OCI-LY1 (cell line): ENCODE measurements at regions not wholly inside any gene's neighbourhood (a gene's known extent, or its start where the extent isn't known, plus 50 kb on each side); places are given as distances from the start of the nearest gene placed in this dataset.
"Not testable (repeated sequence)": the region's sequence is repeated elsewhere in the genome, so short reads cannot be mapped to it uniquely, and the experiment has no call there.

Source experiments
- H2AFZ ChIP-seq: fragments of 200-600 bp; sonication (generic), shearing (Covaris generic); 2 replicates; pipeline ENCODE4 v1.6.0; 2014; ENCODE audit warnings: antibody characterized with exemption, mild to moderate bottlenecking, low read length
- H3F3A ChIP-seq: fragments of 200-600 bp; sonication (generic), shearing (Covaris generic); 2 replicates; pipeline ENCODE4 v1.6.0; 2014; ENCODE audit warnings: mild to moderate bottlenecking, antibody characterized with exemption, low read length, moderate library complexity; ENCODE audit not compliant: insufficient read depth
- H3K27ac ChIP-seq: fragments of 200-600 bp; sonication (generic); 2 replicates; pipeline ENCODE4 v1.5.1; 2014; ENCODE audit warnings: low read length, mixed run types, mild to moderate bottlenecking, low read depth; ENCODE audit not compliant: poor library complexity, severe bottlenecking
- H3K27me3 ChIP-seq: fragments of 200-600 bp; sonication (generic); 2 replicates; pipeline ENCODE4 v1.6.0; 2014; ENCODE audit warnings: antibody characterized with exemption, mild to moderate bottlenecking, low read length, moderate library complexity; ENCODE audit not compliant: insufficient read depth
- H3K36me3 ChIP-seq: fragments of 200-600 bp; sonication (generic); 2 replicates; pipeline ENCODE4 v1.6.1; 2014; ENCODE audit warnings: mild to moderate bottlenecking, antibody characterized with exemption, low read length, moderate library complexity, mixed read lengths; ENCODE audit not compliant: insufficient read depth
- H3K4me1 ChIP-seq: fragments of 200-600 bp; sonication (generic); 2 replicates; pipeline ENCODE4 v1.5.1; 2014; ENCODE audit warnings: mild to moderate bottlenecking, low read length, moderate library complexity; ENCODE audit not compliant: insufficient read depth, severe bottlenecking
- H3K4me2 ChIP-seq: fragments of 200-600 bp; sonication (generic), shearing (Covaris generic); 2 replicates; pipeline ENCODE4 v1.6.1; 2014; ENCODE audit warnings: low read length
- H3K4me3 ChIP-seq: fragments of 200-600 bp; sonication (generic); 2 replicates; pipeline ENCODE4 v1.5.1; 2014; ENCODE audit warnings: low read length, low read depth, mild to moderate bottlenecking, mixed read lengths; ENCODE audit not compliant: poor library complexity, severe bottlenecking
- H3K79me2 ChIP-seq: fragments of 200-600 bp; shearing (Covaris generic); 2 replicates; pipeline ENCODE4 v1.6.1; 2016; ENCODE audit warnings: mixed run types, low read length, mixed read lengths; ENCODE audit not compliant: insufficient read depth
- H3K9ac ChIP-seq: fragments of 200-600 bp; sonication (generic), shearing (Covaris generic); 2 replicates; pipeline ENCODE4 v1.6.1; 2014; ENCODE audit warnings: mild to moderate bottlenecking, low read length, mixed read lengths
- H3K9me2 ChIP-seq: fragments of 200-600 bp; sonication (generic), shearing (Covaris generic); 2 replicates; pipeline ENCODE4 v1.6.1; 2014; ENCODE audit warnings: low read depth, mild to moderate bottlenecking, low read length, mixed read lengths
- H3K9me3 ChIP-seq: fragments of 200-600 bp; shearing (Covaris generic); 2 replicates; pipeline ENCODE4 v1.6.1; 2014; ENCODE audit warnings: low read length, mixed read lengths
- H4K20me1 ChIP-seq: fragments of 200-600 bp; sonication (generic), shearing (Covaris generic); 2 replicates; pipeline ENCODE4 v1.6.0; 2016; ENCODE audit warnings: mild to moderate bottlenecking, low read length; ENCODE audit not compliant: insufficient read depth
- CTCF ChIP-seq: fragments of 200-600 bp; sonication (generic), shearing (Covaris generic); IDR thresholded peaks from 2 replicates; pipeline ENCODE4 v1.5.1; 2017; ENCODE audit warnings: mild to moderate bottlenecking, antibody characterized with exemption, low read length, moderate library complexity, mixed read lengths
- EZH2 ChIP-seq: fragments of 200-600 bp; sonication (generic), shearing (Covaris generic); IDR thresholded peaks from 2 replicates; pipeline ENCODE4 v1.8.0; 2017; ENCODE audit warnings: borderline replicate concordance, mixed run types, mild to moderate bottlenecking, antibody characterized with exemption, low read length, moderate library complexity, mixed read lengths

- Histone ChIP-seq H3K27ac (no peak overlapping the region), H3K79me2 (no peaks in the 10 kb centered on the region), H3K9me3 (no peaks in the 10 kb centered on the region), H4K20me1 (no peaks in the 10 kb centered on the region), H3F3A (no peaks in the 10 kb centered on the region), H3K4me2 (no peak overlapping the region), H3K4me1 (no peaks in the 10 kb centered on the region), H3K9ac (no peak overlapping the region), H3K4me3 (no peak overlapping the region), H3K36me3 (no peaks in the 10 kb centered on the region), H2AFZ (no peak overlapping the region), H3K9me2 (no peaks in the 10 kb centered on the region), H3K27me3 (no peaks in the 10 kb centered on the region)
- no peak for TF ChIP-seq CTCF
- TF ChIP-seq EZH2, result no peak
Measured at GRCh38 chr7:6889252-6889812, 63.3 kb upstream of the CCZ1B start.

GRCh38 chr7:6902097-6902518 is 76.0 kb upstream of the CCZ1B start:
- not testable (repeated sequence) for H3K9ac ChIP-seq, H4K20me1 ChIP-seq, H3K27ac ChIP-seq, H3F3A ChIP-seq, H3K79me2 ChIP-seq, H3K27me3 ChIP-seq, H3K4me1 ChIP-seq, H3K9me3 ChIP-seq, H3K4me3 ChIP-seq, H3K9me2 ChIP-seq, H3K36me3 ChIP-seq, H2AFZ ChIP-seq, H3K4me2 ChIP-seq

GRCh38 chr7:6903289-6903688 is 77.2 kb upstream of the CCZ1B start:
- H3K4me1 ChIP-seq, H4K20me1 ChIP-seq, H3K79me2 ChIP-seq, H3K27me3 ChIP-seq, H3K9me3 ChIP-seq, H2AFZ ChIP-seq, H3K9ac ChIP-seq, H3K27ac ChIP-seq, H3K36me3 ChIP-seq, H3K9me2 ChIP-seq, H3K4me2 ChIP-seq, H3K4me3 ChIP-seq, H3F3A ChIP-seq: not testable (repeated sequence)

GRCh38 chr7:6903792-6904191 is 77.7 kb upstream of the CCZ1B start:
- not testable (repeated sequence) for H3K9ac ChIP-seq, H4K20me1 ChIP-seq, H3K9me3 ChIP-seq, H3K4me2 ChIP-seq, H3K79me2 ChIP-seq, H2AFZ ChIP-seq, H3K27ac ChIP-seq, H3K27me3 ChIP-seq, H3K36me3 ChIP-seq, H3K9me2 ChIP-seq, H3F3A ChIP-seq, H3K4me1 ChIP-seq, H3K4me3 ChIP-seq

GRCh38 chr7:6917258-6917657 is 91.2 kb upstream of the CCZ1B start:
- H3K9ac ChIP-seq, result no peak overlapping the region
- H4K20me1 ChIP-seq, result no peaks in the 10 kb centered on the region
- no peaks in the 10 kb centered on the region for H3K27me3 ChIP-seq
- H3K36me3 ChIP-seq, result no peaks in the 10 kb centered on the region
- H3K4me2 ChIP-seq, result no peak overlapping the region
- no peaks in the 10 kb centered on the region for H3K9me2 ChIP-seq
- H3K79me2 ChIP-seq, result no peaks in the 10 kb centered on the region
- H3K9me3 ChIP-seq, result no peaks in the 10 kb centered on the region
- no peaks in the 10 kb centered on the region for H3F3A ChIP-seq
- H3K4me3 ChIP-seq, result no peak overlapping the region
- H3K27ac ChIP-seq, result no peak overlapping the region
- no peak for TF ChIP-seq CTCF
- no peaks in the 10 kb centered on the region for H3K4me1 ChIP-seq
- H2AFZ ChIP-seq, result no peak overlapping the region

- H3K4me3 ChIP-seq, H3F3A ChIP-seq, H3K27me3 ChIP-seq, H2AFZ ChIP-seq, H3K9ac ChIP-seq, H3K9me3 ChIP-seq, H3K9me2 ChIP-seq, H3K4me2 ChIP-seq, H3K27ac ChIP-seq, H3K36me3 ChIP-seq, H3K79me2 ChIP-seq, H3K4me1 ChIP-seq, H4K20me1 ChIP-seq: not testable (repeated sequence)
Measured at GRCh38 chr7:6919169-6919568, 93.1 kb upstream of the CCZ1B start.
